ENCODE measurements at regions not wholly inside any gene's neighbourhood (a gene's known extent, or its start where the extent isn't known, plus 50 kb on each side); places are given as distances from the start of the nearest gene placed in this dataset.

DNA sequence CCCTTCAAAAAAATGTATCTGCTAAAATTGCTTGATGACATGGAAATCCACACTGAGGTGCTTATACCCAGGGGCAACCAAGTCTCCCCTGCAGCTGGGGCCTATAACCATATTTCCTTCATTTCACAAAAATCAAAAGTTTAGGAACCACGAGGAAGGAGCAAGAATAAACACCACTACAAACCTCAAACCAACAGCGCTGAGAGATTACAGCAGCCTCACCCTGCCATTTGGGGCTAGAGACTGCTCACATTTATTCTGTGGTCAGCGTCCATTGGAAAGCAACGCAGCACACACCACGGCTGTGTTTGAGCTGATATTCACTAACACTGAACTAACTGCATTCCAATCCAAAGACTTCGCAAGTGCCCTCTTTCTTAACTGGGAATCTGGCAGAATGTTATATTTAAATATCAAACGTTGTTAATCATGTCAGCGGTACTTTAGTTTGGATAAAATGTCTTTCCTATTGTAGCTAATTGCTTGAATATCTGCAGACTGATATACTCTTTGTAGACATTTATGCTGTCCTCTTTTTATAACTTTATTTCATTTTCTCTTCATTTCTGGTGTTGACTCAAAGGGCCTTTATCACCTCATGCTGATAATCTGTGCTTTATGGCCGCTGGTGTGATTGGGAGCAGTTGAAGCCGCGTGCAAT is 94.6 kb downstream of the FOXA2 start:
- TF ChIP-seq, protein P1, sequence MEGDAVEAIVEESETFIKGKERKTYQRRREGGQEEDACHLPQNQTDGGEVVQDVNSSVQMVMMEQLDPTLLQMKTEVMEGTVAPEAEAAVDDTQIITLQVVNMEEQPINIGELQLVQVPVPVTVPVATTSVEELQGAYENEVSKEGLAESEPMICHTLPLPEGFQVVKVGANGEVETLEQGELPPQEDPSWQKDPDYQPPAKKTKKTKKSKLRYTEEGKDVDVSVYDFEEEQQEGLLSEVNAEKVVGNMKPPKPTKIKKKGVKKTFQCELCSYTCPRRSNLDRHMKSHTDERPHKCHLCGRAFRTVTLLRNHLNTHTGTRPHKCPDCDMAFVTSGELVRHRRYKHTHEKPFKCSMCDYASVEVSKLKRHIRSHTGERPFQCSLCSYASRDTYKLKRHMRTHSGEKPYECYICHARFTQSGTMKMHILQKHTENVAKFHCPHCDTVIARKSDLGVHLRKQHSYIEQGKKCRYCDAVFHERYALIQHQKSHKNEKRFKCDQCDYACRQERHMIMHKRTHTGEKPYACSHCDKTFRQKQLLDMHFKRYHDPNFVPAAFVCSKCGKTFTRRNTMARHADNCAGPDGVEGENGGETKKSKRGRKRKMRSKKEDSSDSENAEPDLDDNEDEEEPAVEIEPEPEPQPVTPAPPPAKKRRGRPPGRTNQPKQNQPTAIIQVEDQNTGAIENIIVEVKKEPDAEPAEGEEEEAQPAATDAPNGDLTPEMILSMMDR (conservative IDR thresholded peaks at IDR 0.05; ENCODE audit: low read length): no peak
- TF ChIP-seq EZH2phosphoT487 (IDR thresholded peaks at IDR 0.05; ENCODE audit: borderline replicate concordance): no peak

Measured in Loucy (cell line).